ENCODE measurements at regions not wholly inside any gene's neighbourhood (a gene's known extent, or its start where the extent isn't known, plus 50 kb on each side); places are given as distances from the start of the nearest gene placed in this dataset.

- BruUV-seq (replicated peaks): no TSS peak
Observed at GRCh38 chr11:25901415-25901814, 430.5 kb upstream of the ANO3 start.

DNA sequence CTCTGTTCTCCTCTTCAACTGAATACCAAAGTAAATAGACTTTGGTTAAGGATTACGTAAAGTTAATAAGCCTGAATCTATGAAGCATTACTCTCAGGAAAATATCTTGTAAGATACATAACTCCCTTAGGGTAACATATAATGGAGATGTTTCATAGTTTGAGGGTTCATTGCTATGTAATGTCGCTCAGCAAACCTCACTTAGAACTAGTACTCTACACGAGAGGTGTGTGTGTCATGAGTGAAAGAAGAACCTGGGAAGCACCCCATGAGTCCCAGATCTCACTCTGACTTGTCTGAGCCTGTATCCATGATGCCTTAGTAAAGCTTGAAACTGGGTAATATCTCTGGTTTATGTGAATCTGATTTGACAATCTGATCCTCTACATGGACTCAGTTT lies 429.5 kb upstream of the ANO3 start:
- Histone ChIP-seq H3K4me1 (ENCODE audit: insufficient read depth, low read length, poor library complexity, severe bottlenecking) (no peaks in the 10 kb centered on the region), H4K20me1 (ENCODE audit: insufficient read depth, low read length) (no peaks in the 10 kb centered on the region), H3K79me2 (ENCODE audit: insufficient read depth, low read depth, low read length) (no peaks in the 10 kb centered on the region), H3K27ac (ENCODE audit: low read depth, low read length, poor library complexity, severe bottlenecking) (no peak overlapping the region), H3K4me2 (ENCODE audit: low read length) (no peak overlapping the region), H3K36me3 (ENCODE audit: insufficient read depth, low read length) (no peaks in the 10 kb centered on the region), H3K9me2 (ENCODE audit: insufficient read depth, low read length) (no peaks in the 10 kb centered on the region), H3K9me3 (ENCODE audit: low read length) (no peaks in the 10 kb centered on the region), H3K4me3 (ENCODE audit: low read depth, low read length, poor library complexity, severe bottlenecking) (no peak overlapping the region), H2AFZ (ENCODE audit: low read length) (no peak overlapping the region)
- no peak for TF ChIP-seq EZH2phosphoT487 (IDR thresholded peaks at IDR 0.05; ENCODE audit: borderline replicate concordance, low read depth, low read length)
- no peak for TF ChIP-seq CTCF (conservative IDR thresholded peaks at IDR 0.05; ENCODE audit: low read length)
- no peak for DNase-seq (ENCODE audit: low spot score)
- CTCF ChIA-PET (ENCODE audit: unreplicated experiment): no interaction called here
- no TSS peak for BruUV-seq (replicated peaks)
- intact Hi-C loops (cut with micrococcal nuclease; ENCODE audit: unreplicated experiment): no loop called here
- POLR2A ChIA-PET: no interaction called here

More at GRCh38 chr11:25901415-25901814, 430.5 kb upstream of the ANO3 start:
- no peaks in the 10 kb centered on the region for H3K79me2 ChIP-seq (ENCODE audit: insufficient read depth, low read depth, low read length)
- no peaks in the 10 kb centered on the region for H4K20me1 ChIP-seq (ENCODE audit: insufficient read depth, low read length)
- H3K36me3 ChIP-seq (ENCODE audit: insufficient read depth, low read length): no peaks in the 10 kb centered on the region
- intact Hi-C loops (cut with micrococcal nuclease; ENCODE audit: unreplicated experiment): no loop called here
- no peaks in the 10 kb centered on the region for H3K9me2 ChIP-seq (ENCODE audit: insufficient read depth, low read length)
- POLR2A ChIA-PET: no interaction called here
- no peak for DNase-seq (ENCODE audit: low spot score)
- H3K4me2 ChIP-seq (ENCODE audit: low read length): no peak overlapping the region
- no peaks in the 10 kb centered on the region for H3K9me3 ChIP-seq (ENCODE audit: low read length)
- no peak overlapping the region for H2AFZ ChIP-seq (ENCODE audit: low read length)
- no peak overlapping the region for H3K4me3 ChIP-seq (ENCODE audit: low read depth, low read length, poor library complexity, severe bottlenecking)
- CTCF ChIA-PET (ENCODE audit: unreplicated experiment): no interaction called here
- no peaks in the 10 kb centered on the region for H3K4me1 ChIP-seq (ENCODE audit: insufficient read depth, low read length, poor library complexity, severe bottlenecking)
- H3K27ac ChIP-seq (ENCODE audit: low read depth, low read length, poor library complexity, severe bottlenecking): no peak overlapping the region
- TF ChIP-seq EZH2phosphoT487 (IDR thresholded peaks at IDR 0.05; ENCODE audit: borderline replicate concordance, low read depth, low read length) (no peak), CTCF (conservative IDR thresholded peaks at IDR 0.05; ENCODE audit: low read length) (no peak)

DNA sequence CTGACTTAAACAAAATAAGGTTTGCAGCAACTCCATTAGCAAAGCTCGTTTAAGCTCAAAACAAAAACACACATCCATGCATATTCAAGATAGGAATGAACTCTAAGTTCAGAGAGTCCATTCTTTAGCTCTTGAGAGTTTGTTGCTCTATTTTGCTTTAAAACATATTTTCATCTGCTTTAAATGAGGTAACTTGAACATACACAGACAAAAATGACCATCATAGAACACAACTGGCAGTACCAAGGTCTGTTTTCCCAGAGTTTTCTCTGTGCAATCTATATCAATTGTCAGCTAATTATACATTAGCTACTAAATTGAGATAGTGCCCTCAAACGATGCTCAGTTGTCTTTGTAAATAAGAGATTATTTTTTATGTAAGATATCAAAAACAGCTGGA lies 423.2 kb upstream of the ANO3 start:
- ChIA-PET POLR2A (interaction anchor here (0.5 to 0.9 kb wide), 4 partner anchors 16 to 197 kb away, joined by 3 to 4 read pairs (median 4); no protein-coding TSS in a partner anchor), CTCF (ENCODE audit: unreplicated experiment) (no interaction called here)
- no peaks in the 10 kb centered on the region for H3K4me1 ChIP-seq (ENCODE audit: insufficient read depth, low read length, poor library complexity, severe bottlenecking)
- H3K4me3 ChIP-seq (ENCODE audit: low read depth, low read length, poor library complexity, severe bottlenecking): no peak overlapping the region
- no peaks in the 10 kb centered on the region for H3K36me3 ChIP-seq (ENCODE audit: insufficient read depth, low read length)
- H3K27ac ChIP-seq (ENCODE audit: low read depth, low read length, poor library complexity, severe bottlenecking): no peak overlapping the region
- no TSS peak for BruUV-seq (replicated peaks)
- H4K20me1 ChIP-seq (ENCODE audit: insufficient read depth, low read length): no peaks in the 10 kb centered on the region
- H2AFZ ChIP-seq (ENCODE audit: low read length): no peak overlapping the region
- no peak overlapping the region for H3K4me2 ChIP-seq (ENCODE audit: low read length)
- TF ChIP-seq CTCF (conservative IDR thresholded peaks at IDR 0.05; ENCODE audit: low read length): no peak
- no peak for TF ChIP-seq EZH2phosphoT487 (IDR thresholded peaks at IDR 0.05; ENCODE audit: borderline replicate concordance, low read depth, low read length)
- H3K9me2 ChIP-seq (ENCODE audit: insufficient read depth, low read length): no peaks in the 10 kb centered on the region
- no peaks in the 10 kb centered on the region for H3K9me3 ChIP-seq (ENCODE audit: low read length)
- H3K79me2 ChIP-seq (ENCODE audit: insufficient read depth, low read depth, low read length): no peaks in the 10 kb centered on the region
- no peak for DNase-seq (ENCODE audit: low spot score)
- intact Hi-C loops (cut with micrococcal nuclease; ENCODE audit: unreplicated experiment): no loop called here
